HG02938 (cell line): ENCODE measurements at regions not wholly inside any gene's neighbourhood (a gene's known extent, or its start where the extent isn't known, plus 50 kb on each side); places are given as distances from the start of the nearest gene placed in this dataset.
"Not testable (repeated sequence)": the region's sequence is repeated elsewhere in the genome, so short reads cannot be mapped to it uniquely, and the experiment has no call there.

Experiments used
- ATAC-seq: cut with Tn5 transposase; IDR thresholded peaks from one replicate; pipeline ENCODE4 v1.9.1; 2021; ENCODE audit warnings: mild to moderate bottlenecking, moderate library complexity; ENCODE audit not compliant: unreplicated experiment

DNA sequence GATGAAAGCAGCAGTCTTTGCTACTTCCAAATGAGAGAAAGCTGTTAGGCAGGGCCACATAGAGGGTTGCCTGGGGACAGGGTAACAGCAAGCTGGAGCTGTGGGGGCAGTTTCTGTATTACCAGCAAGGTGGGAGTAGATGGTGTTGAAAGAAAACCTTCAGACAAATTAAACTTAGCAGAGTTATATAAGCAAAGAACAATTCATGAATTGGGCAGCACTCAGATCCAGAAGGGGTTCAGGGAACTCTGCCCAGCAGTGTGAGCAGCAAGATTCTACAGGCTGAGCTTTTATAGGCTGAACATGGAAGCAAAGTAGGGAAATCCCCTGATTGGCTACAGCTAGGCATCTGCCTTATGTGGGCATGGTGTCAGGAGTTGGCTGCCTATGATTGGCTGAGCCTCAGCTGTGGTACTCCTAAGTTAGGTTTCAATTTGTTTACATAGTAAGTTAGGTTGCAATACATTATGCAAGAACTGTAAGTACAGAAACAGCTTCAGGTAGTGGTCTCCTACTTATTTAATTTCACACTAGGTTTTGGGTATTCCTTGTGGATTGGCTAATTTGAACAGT, 64.1 kb upstream of the TMPRSS2 start:
- ATAC-seq = no peak

GRCh38 chr21:41570791-41571355, 62.9 kb upstream of the TMPRSS2 start:
- peak; percentile 96 for ATAC-seq

- ATAC-seq = no peak
These were observed 60.8 kb upstream of the TMPRSS2 start for GRCh38 chr21:41568606-41569385.

- ATAC-seq = no peak
These were observed 60.0 kb upstream of the TMPRSS2 start for GRCh38 chr21:41567901-41568510.

DNA sequence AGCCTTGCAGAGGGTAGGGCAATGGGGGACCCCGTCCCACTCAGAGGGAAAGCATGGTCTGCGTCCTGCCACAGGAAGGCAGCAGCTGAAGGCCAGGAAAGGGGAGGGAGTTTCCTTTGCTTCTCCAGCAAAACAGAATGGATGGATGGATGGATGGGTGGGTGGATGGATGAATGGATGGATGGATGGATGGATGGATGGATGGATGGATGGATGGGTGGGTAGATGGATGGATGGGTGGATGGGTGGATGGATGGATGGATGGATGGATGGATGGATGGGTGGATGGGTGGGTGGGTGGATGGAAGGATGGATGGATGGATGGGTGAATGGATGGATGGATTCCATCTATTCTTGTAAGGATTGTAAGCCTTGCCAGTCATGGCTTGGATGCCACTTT, 59.3 kb upstream of the TMPRSS2 start:
- ATAC-seq = not testable (repeated sequence)

GRCh38 chr21:41566500-41567014, 58.6 kb upstream of the TMPRSS2 start:
- ATAC-seq = no peak

DNA sequence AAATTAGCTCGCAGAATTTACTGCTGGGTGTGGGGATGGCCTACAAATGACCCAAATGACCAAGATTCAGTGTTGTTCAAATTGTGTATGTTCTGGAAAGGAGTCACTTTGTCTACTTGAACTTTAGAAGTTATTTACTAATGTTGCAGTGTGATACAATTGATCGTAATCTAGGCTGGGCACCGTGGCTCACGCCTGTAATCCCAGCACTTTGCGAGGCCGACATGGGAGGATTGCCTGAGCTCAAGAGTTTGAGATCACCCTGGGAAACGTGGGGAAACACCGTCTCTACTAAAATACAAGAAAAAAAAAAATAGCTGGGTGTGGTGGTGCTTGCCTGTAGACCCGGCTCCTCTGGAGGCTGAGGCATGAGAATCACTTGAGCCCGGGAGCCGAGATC, 57.6 kb upstream of the TMPRSS2 start:
- ATAC-seq = no peak

DNA sequence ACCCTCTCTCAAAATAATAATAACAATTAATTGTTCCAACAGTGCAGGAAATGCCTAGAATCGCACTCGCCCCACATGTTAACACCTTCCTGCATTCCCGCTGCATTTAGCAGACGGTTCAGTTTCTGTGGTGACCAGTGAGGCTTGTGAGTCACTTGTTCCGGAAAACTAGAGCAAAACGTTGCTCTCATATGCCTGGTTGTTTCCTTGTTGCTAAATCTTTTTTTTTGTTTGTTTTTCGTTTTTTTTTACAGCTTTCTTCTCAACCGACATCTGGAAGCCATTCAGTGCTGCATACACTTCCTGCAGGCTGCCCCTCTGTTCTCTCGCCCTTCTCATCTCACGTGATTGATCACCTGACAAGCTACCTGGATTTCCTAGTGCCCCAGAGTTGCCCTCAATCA, 56.9 kb upstream of the TMPRSS2 start:
- no peak for ATAC-seq

- no peak for ATAC-seq
These were observed 54.4 kb upstream of the TMPRSS2 start for GRCh38 chr21:41562101-41563000.

GRCh38 chr21:41561701-41562100, 53.7 kb upstream of the TMPRSS2 start:
- no peak for ATAC-seq

DNA sequence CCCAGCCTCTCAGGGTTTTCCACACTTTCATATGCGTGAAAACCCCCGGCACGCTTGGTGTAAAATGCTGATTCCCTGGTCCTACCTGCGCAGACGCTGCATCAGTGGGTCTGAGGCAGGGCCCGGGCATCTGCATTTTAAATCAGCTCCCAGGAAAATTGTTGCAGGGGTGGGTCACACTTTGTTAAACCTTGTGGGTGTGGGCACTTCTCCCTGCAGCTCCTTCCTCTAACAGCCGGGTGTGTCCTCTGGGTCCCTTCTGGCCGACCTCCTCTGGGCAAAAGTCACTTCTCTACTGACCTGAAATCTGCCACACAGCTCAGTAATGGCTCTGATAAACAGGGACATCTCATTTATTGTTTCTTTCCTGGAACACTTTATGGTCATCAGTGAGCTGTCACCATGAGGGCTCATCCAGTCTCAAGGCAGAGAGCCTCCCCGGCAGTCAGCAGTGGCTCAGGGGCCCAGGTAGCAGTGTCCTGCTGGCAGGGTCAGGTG, 52.8 kb upstream of the TMPRSS2 start:
- ATAC-seq = no peak

- ATAC-seq = no peak
These were observed 52.0 kb upstream of the TMPRSS2 start for GRCh38 chr21:41559658-41560631.

DNA sequence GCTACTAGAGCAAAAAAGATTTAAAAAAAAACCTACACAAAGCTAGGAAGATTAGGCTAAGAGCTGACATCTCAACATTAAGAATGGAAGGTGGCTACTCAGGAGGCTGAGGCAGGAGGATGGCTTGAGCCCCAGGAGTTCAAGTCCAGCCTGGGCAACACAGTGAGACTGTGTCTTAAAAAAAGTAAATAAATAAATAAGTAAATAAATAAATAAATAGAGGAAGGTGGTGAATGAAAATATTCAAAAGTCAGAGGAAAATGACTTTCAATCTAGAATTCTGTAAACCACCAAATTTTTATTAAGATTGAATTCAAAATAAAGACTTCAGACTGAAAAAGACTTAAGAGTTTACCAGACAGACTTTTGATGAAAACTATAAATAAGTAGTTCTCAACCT, 50.9 kb upstream of the TMPRSS2 start:
- ATAC-seq = no peak

DNA sequence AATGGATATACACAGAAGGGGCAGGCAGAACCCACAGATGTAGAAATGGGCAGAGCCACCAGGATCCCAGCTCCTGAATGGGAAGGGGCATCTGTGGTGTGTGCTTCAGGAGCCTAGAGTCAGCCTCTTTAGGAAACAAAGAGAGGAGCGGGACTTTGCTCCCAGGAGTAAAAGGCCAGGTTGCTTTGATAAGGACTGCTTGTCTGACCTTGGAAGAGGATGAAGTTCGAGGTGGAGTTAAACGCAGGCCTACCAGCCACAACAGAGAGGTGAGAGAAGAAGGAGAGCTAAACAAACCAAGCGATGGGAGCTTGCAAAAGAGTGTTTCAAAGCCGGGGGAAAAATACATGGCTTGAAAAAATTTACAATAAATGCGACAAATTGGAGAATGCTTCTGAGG, 49.9 kb upstream of the TMPRSS2 start:
- no peak for ATAC-seq
